ENCODE measurements at regions not wholly inside any gene's neighbourhood (a gene's known extent, or its start where the extent isn't known, plus 50 kb on each side); places are given as distances from the start of the nearest gene placed in this dataset.

- no peak for DNase-seq (ENCODE audit: extremely low read depth, low read depth, low spot score)
Observed at GRCh38 chr2:216918088-216918680, 58.3 kb upstream of the TNP1 start.

GRCh38 chr2:216916956-216917650 is 57.2 kb upstream of the TNP1 start:
- DNase-seq (ENCODE audit: extremely low read depth, low read depth, low spot score): no peak

- DNase-seq (ENCODE audit: extremely low read depth, low read depth, low spot score): no peak
Observed at GRCh38 chr2:216915557-216916150, 55.8 kb upstream of the TNP1 start.

- DNase-seq (ENCODE audit: extremely low read depth, low read depth, low spot score): no peak
Observed at GRCh38 chr2:216914491-216914890, 54.6 kb upstream of the TNP1 start.

GRCh38 chr2:216911886-216912285 is 52.0 kb upstream of the TNP1 start:
- DNase-seq (ENCODE audit: extremely low read depth, low read depth, low spot score): no peak

- DNase-seq (ENCODE audit: extremely low read depth, low read depth, low spot score): no peak
Observed at GRCh38 chr2:216911008-216911407, 51.1 kb upstream of the TNP1 start.

GRCh38 chr2:216909541-216910210 is 49.8 kb upstream of the TNP1 start:
- no peak for DNase-seq (ENCODE audit: extremely low read depth, low read depth, low spot score)
